ENCODE measurements at regions not wholly inside any gene's neighbourhood (a gene's known extent, or its start where the extent isn't known, plus 50 kb on each side); places are given as distances from the start of the nearest gene placed in this dataset.

GRCh38 chr2:104250635-104251034 lies 603.3 kb upstream of the POU3F3 start:
- DNase-seq (ENCODE audit: low spot score), result no peak
- in situ Hi-C loops (cut with MboI; ENCODE audit: low pct_unique_long_range_greater_than_20kb, low sequenced_read_pairs, unreplicated experiment), result no loop called here
- no peak for TF ChIP-seq CTCF (IDR thresholded peaks at IDR 0.05; ENCODE audit: extremely low read depth, insufficient read depth, missing control alignments)

DNA sequence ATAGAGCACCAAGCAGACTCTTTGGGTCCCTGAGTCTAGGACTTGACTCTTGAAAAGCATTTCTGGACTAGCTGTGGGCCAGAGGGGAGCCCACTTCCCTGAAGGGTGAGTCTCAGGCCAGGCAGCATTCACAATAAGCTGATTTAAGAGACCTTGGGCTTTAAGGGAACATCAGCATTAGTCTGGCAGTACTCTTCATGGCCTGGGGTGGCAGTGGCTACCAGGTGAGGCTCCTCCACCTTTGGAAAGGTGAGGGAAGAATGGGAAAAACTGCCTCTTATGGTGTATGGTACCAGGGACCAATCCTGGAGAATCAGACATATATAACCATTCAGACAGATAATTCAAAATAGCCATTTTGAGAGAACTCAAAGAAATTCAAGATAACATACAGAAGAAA lies 599.9 kb upstream of the POU3F3 start:
- no peak for TF ChIP-seq CTCF (IDR thresholded peaks at IDR 0.05; ENCODE audit: extremely low read depth, insufficient read depth, missing control alignments)
- DNase-seq (ENCODE audit: low spot score), result no peak
- in situ Hi-C loops (cut with MboI; ENCODE audit: low pct_unique_long_range_greater_than_20kb, low sequenced_read_pairs, unreplicated experiment), result no loop called here

DNA sequence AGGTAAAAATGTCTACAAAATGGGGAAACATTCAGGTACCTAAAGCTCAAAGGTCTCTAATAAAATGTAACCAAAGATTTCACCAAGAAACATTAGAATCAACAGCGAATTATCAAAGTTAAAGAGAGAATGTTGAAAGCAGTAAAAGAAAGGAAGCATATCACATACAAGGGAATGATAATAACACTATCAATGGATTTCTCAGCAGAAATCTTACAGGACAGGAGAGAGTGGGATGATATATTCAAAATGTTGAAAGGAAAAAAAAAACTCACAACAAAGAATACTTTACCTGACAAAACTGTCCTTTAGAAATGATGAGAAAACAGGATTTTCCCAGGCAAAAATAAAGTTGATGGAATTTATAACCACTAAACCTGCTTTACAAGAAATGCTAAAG lies 591.2 kb upstream of the POU3F3 start:
- no peak for TF ChIP-seq CTCF (IDR thresholded peaks at IDR 0.05; ENCODE audit: extremely low read depth, insufficient read depth, missing control alignments)
- in situ Hi-C loops (cut with MboI; ENCODE audit: low pct_unique_long_range_greater_than_20kb, low sequenced_read_pairs, unreplicated experiment), result no loop called here
- DNase-seq (ENCODE audit: low spot score), result no peak

- in situ Hi-C loops (cut with MboI; ENCODE audit: low pct_unique_long_range_greater_than_20kb, low sequenced_read_pairs, unreplicated experiment), result no loop called here
- TF ChIP-seq CTCF (IDR thresholded peaks at IDR 0.05; ENCODE audit: extremely low read depth, insufficient read depth, missing control alignments), result no peak
Observed at GRCh38 chr2:104279646-104280045, 574.3 kb upstream of the POU3F3 start.

DNA sequence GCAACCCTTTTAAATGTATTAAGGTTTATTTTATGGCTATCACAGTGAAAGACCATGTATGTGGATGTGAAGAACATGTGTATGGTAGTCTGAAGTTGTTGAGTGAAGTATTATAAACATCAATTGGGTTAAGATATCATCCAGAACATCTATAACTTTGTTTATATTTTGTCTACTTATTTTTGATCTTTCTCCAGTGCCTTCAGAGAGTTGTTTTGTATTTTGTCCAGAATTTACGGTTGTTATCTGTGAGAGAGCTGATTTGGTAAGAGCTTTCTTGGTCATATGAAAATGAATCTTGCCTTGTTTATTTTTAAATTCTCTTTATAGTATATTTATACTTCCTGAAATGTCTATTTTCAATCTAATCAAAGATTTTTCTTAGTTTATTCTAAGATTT lies 573.7 kb upstream of the POU3F3 start:
- DNase-seq (ENCODE audit: low spot score), result no peak
- TF ChIP-seq CTCF (IDR thresholded peaks at IDR 0.05; ENCODE audit: extremely low read depth, insufficient read depth, missing control alignments), result no peak
- in situ Hi-C loops (cut with MboI; ENCODE audit: low pct_unique_long_range_greater_than_20kb, low sequenced_read_pairs, unreplicated experiment), result no loop called here

More at GRCh38 chr2:104279646-104280045, 574.3 kb upstream of the POU3F3 start:
- DNase-seq (ENCODE audit: low spot score), result no peak

GRCh38 chr2:104286841-104287240 lies 567.1 kb upstream of the POU3F3 start:
- DNase-seq (ENCODE audit: low spot score), result no peak
- no peak for TF ChIP-seq CTCF (IDR thresholded peaks at IDR 0.05; ENCODE audit: extremely low read depth, insufficient read depth, missing control alignments)
- in situ Hi-C loops (cut with MboI; ENCODE audit: low pct_unique_long_range_greater_than_20kb, low sequenced_read_pairs, unreplicated experiment), result no loop called here
